Nephron progenitor cell (in vitro differentiated cells): ENCODE measurements at regions not wholly inside any gene's neighbourhood (a gene's known extent, or its start where the extent isn't known, plus 50 kb on each side); places are given as distances from the start of the nearest gene placed in this dataset.
"Not testable (repeated sequence)": the region's sequence is repeated elsewhere in the genome, so short reads cannot be mapped to it uniquely, and the experiment has no call there.

Experiments
- DNase-seq: peaks from one replicate; pipeline ENCODE4 v3.0.0; 2021
- H3K27ac Mint-ChIP-seq: 2 replicates; pipeline ENCODE4 v1.8.0; 2021; ENCODE audit warnings: mild to moderate bottlenecking, moderate library complexity, mixed read lengths
- H3K27me3 Mint-ChIP-seq: 2 replicates; pipeline ENCODE4 v1.8.0; 2021; ENCODE audit warnings: mild to moderate bottlenecking, low read depth, mixed read lengths; ENCODE audit not compliant: poor library complexity
- H3K36me3 Mint-ChIP-seq: 2 replicates; pipeline ENCODE4 v1.8.0; 2021; ENCODE audit warnings: low read depth, mixed read lengths
- H3K4me1 Mint-ChIP-seq: 2 replicates; pipeline ENCODE4 v1.8.0; 2021; ENCODE audit warnings: mixed read lengths
- H3K4me3 Mint-ChIP-seq: 2 replicates; pipeline ENCODE4 v1.8.0; 2021; ENCODE audit warnings: mild to moderate bottlenecking, moderate library complexity, mixed read lengths
- H3K9me3 Mint-ChIP-seq: 2 replicates; pipeline ENCODE4 v1.8.0; 2021; ENCODE audit warnings: mild to moderate bottlenecking, moderate library complexity, mixed read lengths
- CTCF ChIP-seq: fragments of 200-600 bp; sonication (generic); IDR thresholded peaks from 2 replicates; pipeline ENCODE4 v1.5.0; 2021; ENCODE audit warnings: antibody characterized with exemption

- Mint-ChIP-seq H3K36me3 (no peaks in the 10 kb centered on the region), H3K4me3 (no peak overlapping the region), H3K9me3 (peaks cover 35% of the 10 kb centered on the region), H3K27me3 (peaks cover 2% of the 10 kb centered on the region), H3K27ac (no peak overlapping the region), H3K4me1 (no peaks in the 10 kb centered on the region)
- DNase-seq, result no peak
- TF ChIP-seq CTCF, result no peak
Measured at GRCh38 chrX:30995060-30995700, 76.7 kb downstream of the FTHL17 start.

GRCh38 chrX:30994018-30994417 is 77.8 kb downstream of the FTHL17 start:
- not testable (repeated sequence) for H3K27ac Mint-ChIP-seq, H3K27me3 Mint-ChIP-seq, DNase-seq, H3K4me3 Mint-ChIP-seq, H3K36me3 Mint-ChIP-seq, H3K4me1 Mint-ChIP-seq
- peaks cover 30% of the 10 kb centered on the region for H3K9me3 Mint-ChIP-seq

- peaks cover 25% of the 10 kb centered on the region for H3K9me3 Mint-ChIP-seq
- no peak for DNase-seq
- no peaks in the 10 kb centered on the region for H3K4me1 Mint-ChIP-seq
- H3K27ac Mint-ChIP-seq, result no peak overlapping the region
- H3K4me3 Mint-ChIP-seq, result no peak overlapping the region
- H3K36me3 Mint-ChIP-seq, result no peaks in the 10 kb centered on the region
- no peaks in the 10 kb centered on the region for H3K27me3 Mint-ChIP-seq
- no peak for TF ChIP-seq CTCF
Measured at GRCh38 chrX:30992381-30992904, 79.4 kb downstream of the FTHL17 start.

- Mint-ChIP-seq H3K4me1 (no peaks in the 10 kb centered on the region), H3K27me3 (no peaks in the 10 kb centered on the region), H3K4me3 (no peak overlapping the region), H3K36me3 (no peaks in the 10 kb centered on the region), H3K9me3 (peaks cover 34% of the 10 kb centered on the region), H3K27ac (no peak overlapping the region)
- DNase-seq, result no peak
- no peak for TF ChIP-seq CTCF
Measured at GRCh38 chrX:30990361-30990760, 81.5 kb downstream of the FTHL17 start.

- no peak for DNase-seq
- peaks cover 41% of the 10 kb centered on the region for H3K9me3 Mint-ChIP-seq
Measured at GRCh38 chrX:30982467-30982866, 89.4 kb downstream of the FTHL17 start.

GRCh38 chrX:30981968-30982367 is 89.9 kb downstream of the FTHL17 start:
- H3K36me3 Mint-ChIP-seq, result no peaks in the 10 kb centered on the region
- H3K27me3 Mint-ChIP-seq, result no peaks in the 10 kb centered on the region
- H3K4me1 Mint-ChIP-seq, result no peaks in the 10 kb centered on the region
- H3K4me3 Mint-ChIP-seq, result no peak overlapping the region
- H3K27ac Mint-ChIP-seq, result no peak overlapping the region
- no peak for TF ChIP-seq CTCF
- peaks cover 41% of the 10 kb centered on the region for H3K9me3 Mint-ChIP-seq
- no peak for DNase-seq

More at GRCh38 chrX:30982467-30982866, 89.4 kb downstream of the FTHL17 start:
- Mint-ChIP-seq H3K27me3 (no peaks in the 10 kb centered on the region), H3K36me3 (no peaks in the 10 kb centered on the region), H3K27ac (no peak overlapping the region), H3K4me3 (no peak overlapping the region), H3K4me1 (no peaks in the 10 kb centered on the region)
- no peak for TF ChIP-seq CTCF
